HG02852 (cell line): ENCODE measurements at regions not wholly inside any gene's neighbourhood (a gene's known extent, or its start where the extent isn't known, plus 50 kb on each side); places are given as distances from the start of the nearest gene placed in this dataset.

Experiments used
- ATAC-seq: cut with Tn5 transposase; IDR thresholded peaks from one replicate; pipeline ENCODE4 v1.9.1; 2021; ENCODE audit warnings: mild to moderate bottlenecking, moderate library complexity; ENCODE audit not compliant: unreplicated experiment

GRCh38 chr1:220367833-220368232 lies 95.6 kb upstream of the RAB3GAP2 start:
- no peak for ATAC-seq

GRCh38 chr1:220366269-220366668 lies 94.0 kb upstream of the RAB3GAP2 start:
- ATAC-seq: no peak

GRCh38 chr1:220363196-220363837 lies 91.1 kb upstream of the RAB3GAP2 start:
- ATAC-seq: no peak

GRCh38 chr1:220356981-220357850 lies 85.0 kb upstream of the RAB3GAP2 start:
- ATAC-seq: no peak

- no peak for ATAC-seq
Observed at GRCh38 chr1:220353229-220354012, 81.2 kb upstream of the RAB3GAP2 start.

- no peak for ATAC-seq
Observed at GRCh38 chr1:220348211-220348610, 76.0 kb upstream of the RAB3GAP2 start.

GRCh38 chr1:220347654-220348175 lies 75.5 kb upstream of the RAB3GAP2 start:
- no peak for ATAC-seq

- peak; percentile 87 for ATAC-seq
Observed at GRCh38 chr1:220344745-220345144, 72.5 kb upstream of the RAB3GAP2 start.

GRCh38 chr1:220342853-220343252 lies 70.6 kb upstream of the RAB3GAP2 start:
- ATAC-seq: no peak

- ATAC-seq: no peak
Observed at GRCh38 chr1:220341126-220341525, 68.9 kb upstream of the RAB3GAP2 start.

- ATAC-seq: no peak
Observed at GRCh38 chr1:220339581-220339980, 67.3 kb upstream of the RAB3GAP2 start.

- no peak for ATAC-seq
Observed at GRCh38 chr1:220338759-220339158, 66.5 kb upstream of the RAB3GAP2 start.

GRCh38 chr1:220336391-220337031 lies 64.3 kb upstream of the RAB3GAP2 start:
- ATAC-seq: no peak

GRCh38 chr1:220335668-220336067 lies 63.4 kb upstream of the RAB3GAP2 start:
- ATAC-seq: no peak

GRCh38 chr1:220331318-220331717 lies 59.1 kb upstream of the RAB3GAP2 start:
- ATAC-seq: no peak

GRCh38 chr1:220330265-220330664 lies 58.0 kb upstream of the RAB3GAP2 start:
- ATAC-seq: no peak

GRCh38 chr1:220327106-220327505 lies 54.9 kb upstream of the RAB3GAP2 start:
- ATAC-seq: no peak

GRCh38 chr1:220326578-220326977 lies 54.3 kb upstream of the RAB3GAP2 start:
- no peak for ATAC-seq

GRCh38 chr1:220325306-220325995 lies 53.2 kb upstream of the RAB3GAP2 start:
- ATAC-seq: no peak

GRCh38 chr1:220323717-220324116 lies 51.5 kb upstream of the RAB3GAP2 start:
- ATAC-seq: no peak
